Prostate gland (tissue), 2 donors: ENCODE measurements at regions not wholly inside any gene's neighbourhood (a gene's known extent, or its start where the extent isn't known, plus 50 kb on each side); places are given as distances from the start of the nearest gene placed in this dataset.

Experiments used
- CTCF ChIP-seq, 4 experiments: fragments of 200-600 bp in 2 of 4; fragments of 450-650 bp in 2 of 4; sonication (generic) in 2 of 4; IDR thresholded peaks; 1 replicate in 3 of 4; 2 replicates in 1 of 4; pipeline ENCODE4 v1.5.1; 2016 to 2019; ENCODE audit warnings: antibody characterized with exemption in 4 of 4, mild to moderate bottlenecking in 2 of 4, moderate library complexity in 2 of 4
- POLR2A ChIP-seq: fragments of 450-650 bp; IDR thresholded peaks from one replicate; pipeline ENCODE4 v1.6.1; 2016; ENCODE audit warnings: antibody characterized with exemption, mild to moderate bottlenecking
- POLR2AphosphoS5 ChIP-seq: sonication (generic); formaldehyde crosslinking; IDR thresholded peaks from one replicate; pipeline ENCODE4 v1.6.1; 2017; ENCODE audit warnings: antibody characterized with exemption

GRCh38 chr10:78412605-78413004 lies 378.9 kb downstream of the RPS24 start:
- TF ChIP-seq POLR2A (no peak), CTCF (IDR thresholded peaks at IDR 0.05) (no peak), POLR2AphosphoS5 (no peak)
